HG03025 (cell line): ENCODE measurements at regions not wholly inside any gene's neighbourhood (a gene's known extent, or its start where the extent isn't known, plus 50 kb on each side); places are given as distances from the start of the nearest gene placed in this dataset.
"Not testable (repeated sequence)": the region's sequence is repeated elsewhere in the genome, so short reads cannot be mapped to it uniquely, and the experiment has no call there.

ENCODE experiments used
- ATAC-seq: cut with Tn5 transposase; IDR thresholded peaks from one replicate; pipeline ENCODE4 v1.9.1; 2021; ENCODE audit warnings: mild to moderate bottlenecking, moderate library complexity; ENCODE audit not compliant: unreplicated experiment, low FRiP score

DNA sequence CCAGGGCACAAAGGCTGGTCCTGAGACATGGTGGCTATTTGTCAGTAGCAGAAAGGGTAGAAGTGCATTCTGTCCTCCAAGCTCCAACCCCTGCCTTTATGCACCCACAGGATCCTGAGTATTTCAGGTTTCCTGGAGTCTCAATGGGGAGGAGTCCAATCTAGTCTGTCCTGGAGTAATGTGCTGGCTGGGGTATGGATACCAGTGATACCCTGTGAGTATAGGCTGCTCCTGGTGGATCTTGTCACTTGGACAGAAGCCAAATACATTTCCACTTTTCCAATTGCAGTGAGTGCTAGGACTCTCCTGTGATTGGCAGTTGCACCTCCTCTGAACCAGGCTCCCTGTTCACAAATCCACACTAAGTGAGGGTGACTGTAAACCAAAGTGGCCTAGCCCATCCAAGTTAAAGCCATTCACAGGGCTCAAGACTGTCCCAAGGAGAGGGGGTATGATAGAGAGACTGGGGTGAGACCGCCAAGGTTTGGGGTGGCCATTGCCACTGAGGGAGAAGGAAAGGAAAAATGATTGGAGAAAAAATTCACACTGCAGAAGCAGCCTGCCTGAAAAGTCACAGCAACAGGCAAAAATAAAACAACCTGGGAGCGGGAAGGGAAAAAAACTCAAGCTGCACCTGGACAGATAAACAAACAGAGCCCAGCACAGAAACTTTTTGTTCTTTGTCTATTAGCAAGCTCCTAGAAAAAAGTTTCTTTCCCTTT, 163.4 kb upstream of the ETV3 start:
- ATAC-seq = no peak

DNA sequence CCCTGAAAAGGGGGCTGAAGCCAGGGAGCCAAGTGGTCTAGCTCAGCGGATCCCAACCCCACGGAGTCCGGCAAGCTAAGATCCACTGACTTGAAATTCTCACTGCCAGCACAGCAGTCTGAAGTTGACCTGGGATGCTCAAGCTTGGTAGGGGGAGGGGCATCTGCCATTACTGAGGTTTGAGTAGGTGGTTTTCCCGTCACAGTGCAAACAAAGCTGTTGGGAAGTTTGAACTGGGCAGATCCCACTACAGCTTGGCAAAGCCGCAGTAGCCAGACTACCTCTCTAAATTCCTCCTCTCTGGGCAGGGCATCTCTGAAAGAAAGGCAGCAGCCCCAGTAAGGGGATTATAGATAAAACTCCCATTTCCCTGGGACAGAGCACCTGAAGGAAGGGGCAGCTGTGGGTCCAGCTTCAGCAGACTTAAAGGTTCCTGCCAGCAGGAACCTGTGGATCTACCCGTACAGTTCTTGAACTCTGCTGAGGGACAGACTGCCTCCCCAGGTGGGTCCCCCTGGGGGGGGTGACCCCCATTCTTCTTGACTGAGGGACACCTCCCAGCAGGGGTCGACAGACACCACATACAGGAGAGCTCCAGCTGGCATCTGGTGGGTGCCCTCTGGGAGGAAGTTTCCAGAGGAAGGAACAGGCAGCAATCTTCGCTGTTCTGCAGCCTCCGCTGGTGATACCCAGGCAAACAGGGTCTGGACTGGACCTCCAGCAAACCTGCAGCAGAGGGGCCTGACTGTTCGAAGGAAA, 156.4 kb upstream of the ETV3 start:
- ATAC-seq = not testable (repeated sequence)

DNA sequence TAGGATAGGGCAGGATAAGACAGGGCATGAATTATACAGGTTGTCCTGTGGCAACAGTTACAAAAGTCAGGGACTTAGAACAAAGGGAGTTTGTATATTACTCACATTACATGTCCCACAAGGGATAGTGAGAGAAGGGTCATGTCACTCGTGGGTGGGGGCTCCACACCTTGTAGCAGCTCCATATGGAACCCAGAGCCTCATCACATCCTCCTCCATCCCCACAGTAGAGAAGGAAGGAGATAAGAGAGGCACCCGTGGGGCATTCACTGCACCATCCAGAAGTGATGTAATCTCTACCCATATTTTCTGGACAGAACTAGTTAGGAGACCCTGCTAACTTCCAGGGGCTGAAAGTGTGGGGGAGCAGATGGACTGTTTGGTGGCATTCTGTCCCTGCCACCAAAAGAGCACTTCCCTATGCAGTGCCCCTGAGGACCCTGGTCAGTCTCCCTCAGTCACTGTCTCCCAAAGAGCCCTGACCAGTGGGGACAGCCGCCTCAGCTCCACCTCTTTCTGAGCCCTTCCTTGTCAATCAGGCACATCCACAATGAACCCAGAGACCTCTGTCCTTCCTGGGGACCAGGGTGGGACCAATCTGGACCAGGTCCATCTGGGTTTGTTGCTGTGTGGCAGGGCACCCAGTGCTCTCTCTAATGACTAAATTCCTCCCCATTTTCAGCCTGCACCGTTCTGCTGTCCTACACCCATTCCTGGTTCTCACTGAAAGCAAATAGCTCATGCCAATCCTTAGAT, 154.8 kb upstream of the ETV3 start:
- no peak for ATAC-seq

DNA sequence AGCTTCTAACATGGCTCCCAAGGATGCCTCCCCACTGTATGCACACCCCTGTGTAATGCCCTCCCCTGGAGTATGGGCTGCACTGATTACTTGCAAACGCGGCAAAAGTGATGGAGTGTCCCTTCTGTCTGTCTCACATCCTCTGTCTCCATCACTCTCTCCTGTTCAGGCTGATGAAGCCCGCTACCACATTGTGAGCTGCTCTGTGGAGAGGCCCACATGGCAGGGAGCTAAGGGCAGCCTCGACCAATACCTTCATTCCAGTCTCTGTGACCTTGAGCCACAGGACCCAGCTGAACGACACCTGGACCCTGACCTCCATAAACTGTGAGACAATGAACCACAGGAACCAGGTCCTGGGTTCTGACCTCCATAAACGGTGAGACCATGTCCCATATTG, 154.1 kb upstream of the ETV3 start:
- no peak for ATAC-seq

DNA sequence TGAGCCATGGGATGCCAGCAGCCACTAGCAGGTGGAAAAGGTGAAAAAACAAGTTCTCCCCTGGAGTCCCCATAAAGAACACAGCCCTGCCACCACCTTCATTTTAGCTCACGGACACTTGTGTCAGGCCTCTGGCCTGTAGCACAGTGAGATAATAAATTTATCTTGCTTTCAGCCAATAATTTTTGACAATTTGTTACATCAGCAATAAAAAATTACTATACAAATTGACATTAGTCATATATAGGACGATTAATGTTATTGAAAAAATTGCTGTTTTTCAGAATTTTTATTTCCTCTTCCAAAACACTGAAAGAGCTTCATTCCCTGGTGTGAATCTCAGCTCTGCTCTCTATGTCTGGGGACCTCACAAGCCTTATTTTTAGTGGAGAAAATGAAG, 152.9 kb upstream of the ETV3 start:
- ATAC-seq = no peak

DNA sequence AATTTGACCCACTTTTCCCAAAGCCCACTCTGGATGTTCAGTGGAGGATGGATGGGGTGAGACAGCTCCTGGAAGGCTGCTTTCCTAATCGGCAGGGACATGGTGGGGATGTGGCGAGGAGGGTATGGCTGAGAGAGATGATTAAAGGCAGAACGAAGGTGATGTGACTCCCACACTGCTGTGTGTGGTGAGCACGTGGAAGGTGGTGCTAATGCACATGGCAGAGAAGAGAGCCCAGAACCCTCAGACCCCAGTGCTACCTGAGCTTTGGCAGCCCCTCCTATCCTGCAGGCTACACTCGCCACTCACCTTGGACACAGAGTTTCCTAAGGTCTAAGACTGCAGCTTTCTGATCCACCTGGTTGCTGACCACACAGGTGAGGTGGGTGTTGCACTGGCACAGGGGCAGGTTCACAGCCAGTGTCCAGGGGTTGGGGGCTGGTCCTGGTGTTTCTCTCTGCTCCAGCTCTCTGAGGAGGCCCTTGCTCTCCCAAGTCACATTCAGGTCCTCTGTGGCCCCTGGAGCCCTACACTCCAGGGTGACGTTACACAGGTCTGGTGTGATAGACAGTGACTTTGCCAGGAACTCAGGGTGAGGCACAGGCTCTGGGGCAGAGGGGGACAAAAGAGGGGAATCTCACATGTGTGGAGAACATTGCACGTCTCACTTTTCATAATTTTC, 151.4 kb upstream of the ETV3 start:
- ATAC-seq = no peak

DNA sequence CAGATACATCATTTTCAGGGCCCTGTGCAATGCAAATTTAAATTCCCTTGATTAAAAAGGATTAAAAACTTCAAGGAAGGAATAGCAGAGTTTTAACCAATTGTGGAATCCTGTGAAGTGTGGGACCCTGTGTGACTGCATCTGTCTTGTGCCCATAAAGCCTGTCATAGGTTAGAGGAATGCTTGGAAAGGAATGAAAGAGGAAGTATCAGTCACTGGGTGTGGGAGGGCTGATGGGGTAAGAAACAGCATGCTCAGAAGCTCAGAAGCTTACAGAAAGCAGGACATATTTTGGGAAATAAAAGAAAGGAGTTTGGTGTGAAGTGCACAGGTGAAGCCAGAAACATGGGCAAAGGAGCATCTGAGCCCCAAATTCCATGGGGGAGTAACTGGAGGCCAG, 150.8 kb upstream of the ETV3 start:
- no peak for ATAC-seq

DNA sequence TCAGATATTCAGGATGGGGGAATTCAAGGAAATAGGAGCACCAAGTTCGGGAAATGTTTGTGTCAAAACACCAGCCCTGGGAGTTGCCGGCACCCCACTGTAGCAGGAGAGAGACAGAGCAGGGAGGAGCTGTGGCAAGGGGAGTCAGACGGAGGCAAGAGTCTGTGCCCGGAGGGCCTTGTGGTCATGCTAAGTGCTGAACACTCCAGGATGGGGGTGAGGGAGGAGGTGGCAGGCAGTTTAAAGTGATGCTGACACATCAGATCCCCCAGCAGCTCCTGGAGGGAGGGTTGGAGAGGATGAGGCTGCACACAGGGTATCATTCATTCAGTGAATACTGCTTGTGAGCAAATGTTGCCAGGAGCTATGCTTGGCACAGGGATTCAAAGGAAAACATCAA, 150.3 kb upstream of the ETV3 start:
- no peak for ATAC-seq

DNA sequence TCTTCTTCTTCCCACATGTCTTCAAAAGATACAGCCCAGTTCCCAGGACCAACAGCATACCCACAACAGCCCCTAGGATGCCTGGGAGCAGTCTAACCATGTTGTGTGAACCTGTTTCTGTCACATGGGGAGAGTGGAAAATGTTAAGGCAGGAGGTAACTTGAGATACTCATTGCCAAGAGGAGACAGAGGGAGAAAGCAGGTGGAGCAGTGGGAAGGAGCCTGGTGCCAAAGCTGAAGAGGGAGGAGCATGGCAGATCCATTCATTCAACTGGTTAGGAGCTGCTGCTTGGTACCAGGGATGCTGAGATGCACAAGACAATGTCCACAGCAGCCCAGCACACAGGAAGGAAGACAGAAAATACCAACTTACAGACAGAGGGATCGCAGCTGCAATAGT, 149.8 kb upstream of the ETV3 start:
- ATAC-seq = no peak

DNA sequence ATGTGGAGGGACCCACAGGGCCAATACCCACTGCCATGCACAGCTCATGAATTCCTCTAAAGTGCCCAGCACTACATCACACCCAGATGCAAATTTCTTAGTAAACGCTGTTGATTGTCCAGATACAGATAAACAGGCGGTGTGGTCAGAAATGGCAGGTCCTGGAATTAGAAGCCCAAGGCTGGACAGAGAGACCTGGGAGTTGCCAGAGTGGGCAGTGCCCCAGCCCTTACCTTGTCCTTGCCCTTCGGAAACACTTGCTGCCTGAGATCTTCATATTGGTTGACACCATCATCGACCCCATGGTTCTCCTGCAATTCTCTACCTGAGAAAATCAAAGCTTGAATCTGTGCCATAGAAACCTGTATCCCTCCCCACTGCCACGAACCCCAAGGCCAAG, 149.3 kb upstream of the ETV3 start:
- no peak for ATAC-seq

DNA sequence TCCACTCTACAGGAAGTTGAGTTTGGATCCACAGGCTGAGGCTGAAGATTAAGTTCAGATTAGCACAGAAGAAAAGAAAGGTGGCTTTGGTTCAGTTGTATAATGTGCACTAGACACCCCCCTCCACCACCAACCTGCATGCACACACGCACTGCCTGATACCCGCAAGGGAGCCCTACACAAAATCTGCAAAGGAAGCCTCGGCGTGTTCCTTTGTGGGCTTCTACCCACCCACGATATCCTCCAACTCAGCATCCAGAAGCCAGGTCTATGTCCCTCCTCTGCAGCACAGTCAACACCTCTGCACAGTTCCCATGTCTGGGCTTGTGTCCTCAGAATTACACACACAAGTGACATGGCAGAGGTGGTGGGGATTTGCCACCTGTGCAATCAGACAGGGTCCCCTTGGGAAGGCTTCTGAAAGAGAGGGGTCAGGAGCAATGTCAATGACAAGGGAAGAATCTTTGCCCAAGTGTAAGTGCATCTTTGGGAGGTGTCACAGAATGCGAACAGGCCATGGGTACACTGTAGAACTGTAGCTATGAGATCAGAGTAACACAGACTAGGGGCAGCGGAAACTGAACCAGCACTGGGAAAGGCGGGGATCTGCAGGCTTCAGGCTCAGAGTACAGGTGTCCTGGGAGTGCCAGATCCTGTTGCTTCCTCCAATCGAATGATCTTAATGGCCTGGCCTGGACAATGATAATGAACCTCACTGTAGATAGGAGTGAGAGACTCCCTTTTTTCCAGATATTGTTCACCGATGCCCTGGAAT, 148.6 kb upstream of the ETV3 start:
- no peak for ATAC-seq

DNA sequence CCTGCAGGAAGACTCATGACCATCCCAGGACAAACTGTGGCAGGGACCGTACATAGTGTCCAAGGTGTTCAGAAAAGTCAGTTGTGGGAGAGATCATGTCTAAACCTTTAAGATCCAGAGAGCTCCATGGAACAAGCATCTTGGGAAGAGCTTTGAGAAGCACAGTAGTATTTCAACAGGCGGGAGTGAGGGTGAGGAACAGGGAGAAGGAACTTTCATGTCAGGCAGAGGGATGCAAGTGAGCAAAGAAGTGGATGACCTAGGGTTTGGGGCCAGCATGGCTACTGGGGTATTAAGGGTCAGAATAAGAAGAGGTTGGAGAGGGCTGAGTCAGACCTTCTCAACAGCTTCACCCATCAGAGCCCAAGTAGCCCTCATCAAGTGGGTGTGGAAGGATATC, 147.9 kb upstream of the ETV3 start:
- no peak for ATAC-seq

DNA sequence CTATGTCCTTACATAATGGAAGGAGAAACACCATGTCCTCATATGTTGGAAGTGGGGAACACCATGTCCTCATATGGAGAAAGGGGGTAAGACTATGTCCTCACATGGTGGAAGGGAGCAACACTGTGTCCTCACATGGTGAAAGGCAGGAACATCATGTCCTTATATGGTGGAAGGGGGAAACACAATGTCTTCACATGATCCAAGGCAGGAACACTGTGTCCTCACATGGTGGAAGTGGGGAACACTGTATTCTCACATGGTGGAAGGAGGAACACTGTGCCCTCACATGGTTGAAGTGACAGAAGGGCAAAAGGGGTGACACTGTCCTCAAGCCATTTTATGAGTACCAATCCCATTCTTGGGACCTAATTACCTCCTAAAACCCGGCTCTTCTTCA, 146.3 kb upstream of the ETV3 start:
- ATAC-seq = no peak

DNA sequence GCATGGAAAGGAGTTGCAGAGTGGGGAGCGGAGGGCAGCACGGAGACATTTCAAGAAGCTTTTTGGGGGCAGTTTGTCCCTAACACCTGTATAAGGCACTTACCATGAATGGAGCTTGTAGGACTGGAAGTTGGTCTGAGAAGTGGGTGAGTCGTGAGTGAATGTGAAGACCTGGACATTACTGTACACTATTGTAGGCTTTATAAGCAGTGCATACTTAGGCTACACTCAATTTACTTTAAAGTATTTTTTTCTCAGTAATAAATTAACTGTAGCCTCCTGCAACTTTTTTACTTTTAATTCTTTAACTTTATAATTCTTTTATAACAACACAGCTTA, 141.6 kb upstream of the ETV3 start:
- no peak for ATAC-seq

DNA sequence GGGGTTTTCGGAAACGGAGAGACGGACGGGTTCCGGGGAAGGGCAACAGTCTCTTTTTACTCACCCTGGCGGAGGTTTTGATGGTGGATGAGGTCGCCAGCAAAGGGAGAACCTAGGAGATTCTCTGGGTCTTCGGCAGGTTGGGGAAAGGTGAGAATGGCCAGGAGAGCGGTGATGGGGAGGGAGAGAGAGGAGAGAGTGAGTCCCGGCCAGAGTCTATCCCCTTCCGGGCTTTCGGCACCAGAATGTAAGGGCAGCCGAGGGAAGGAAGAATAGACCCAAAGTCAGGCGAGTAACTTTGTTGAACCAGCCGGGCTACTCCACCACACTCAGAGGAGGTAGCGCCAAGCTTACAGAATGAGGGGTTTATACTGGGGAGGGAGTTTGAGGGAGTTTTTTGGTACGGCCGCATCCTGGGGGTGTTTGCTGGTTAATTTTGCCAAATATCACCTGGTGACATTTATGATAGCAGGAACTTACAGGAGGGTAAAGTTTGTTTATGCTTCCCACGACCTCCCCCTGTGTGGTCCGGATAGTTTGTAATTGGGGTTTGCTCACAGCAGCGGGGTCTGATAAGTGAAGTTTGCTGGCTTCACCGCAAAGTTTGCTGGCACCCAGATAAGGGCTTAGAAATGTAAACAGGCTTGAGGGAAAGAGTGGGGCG, 141.1 kb upstream of the ETV3 start:
- ATAC-seq = no peak

DNA sequence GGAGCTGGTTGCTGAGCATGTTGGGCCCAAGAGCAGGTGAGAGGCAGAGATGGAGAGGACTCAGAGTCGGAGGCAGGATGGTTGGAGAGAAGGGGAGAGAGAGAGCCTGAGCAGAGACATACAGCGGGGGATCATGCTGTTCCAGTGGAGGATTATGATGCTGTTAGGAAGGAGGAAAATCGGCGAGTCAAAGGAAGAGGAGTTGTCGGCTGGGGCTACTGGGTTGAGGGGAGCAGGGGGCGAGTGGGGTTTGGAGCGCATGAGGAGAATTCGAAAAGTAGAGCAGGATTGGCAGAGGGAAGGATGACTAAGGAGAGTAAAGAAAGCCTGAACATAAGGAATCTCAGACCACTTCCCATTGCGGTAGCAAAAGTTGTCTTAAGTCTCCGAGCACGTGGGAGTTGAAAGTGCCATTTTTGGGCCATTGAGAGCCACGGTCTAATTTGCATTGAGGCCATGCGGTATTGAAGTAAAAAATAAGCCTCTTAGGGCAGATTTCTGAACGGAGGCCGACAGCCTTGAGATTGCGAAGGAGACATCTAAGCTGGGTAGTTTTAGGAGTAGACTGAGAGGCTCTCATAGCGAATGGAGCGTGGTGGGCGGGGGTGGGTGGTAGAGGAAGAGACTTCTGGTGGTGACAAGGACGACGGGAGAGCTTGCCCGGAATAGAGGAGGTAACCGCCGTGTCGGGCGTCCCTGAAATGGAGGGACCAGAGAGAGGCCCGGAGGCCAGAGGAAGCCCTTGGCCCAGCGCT, 140.4 kb upstream of the ETV3 start:
- ATAC-seq = no peak

DNA sequence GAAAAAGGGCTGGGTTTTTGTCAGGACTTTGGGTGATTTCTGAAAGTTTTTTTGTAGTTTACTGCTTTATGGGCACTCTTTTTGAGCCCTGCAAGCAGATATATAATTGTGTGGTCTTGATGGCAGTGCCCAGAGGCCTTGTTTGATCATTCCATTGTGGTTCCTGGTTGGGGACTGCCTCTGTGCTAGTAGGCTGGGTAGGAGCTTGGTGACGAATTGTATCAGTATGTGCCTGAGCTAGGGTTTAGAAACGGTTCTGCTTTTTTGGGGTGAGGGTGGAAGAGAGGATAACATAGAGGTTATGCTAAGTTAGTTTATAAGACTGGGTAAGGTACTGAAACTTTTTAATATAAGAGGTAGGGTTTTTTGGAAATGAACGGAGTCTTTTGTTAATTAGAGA, 139.7 kb upstream of the ETV3 start:
- no peak for ATAC-seq

DNA sequence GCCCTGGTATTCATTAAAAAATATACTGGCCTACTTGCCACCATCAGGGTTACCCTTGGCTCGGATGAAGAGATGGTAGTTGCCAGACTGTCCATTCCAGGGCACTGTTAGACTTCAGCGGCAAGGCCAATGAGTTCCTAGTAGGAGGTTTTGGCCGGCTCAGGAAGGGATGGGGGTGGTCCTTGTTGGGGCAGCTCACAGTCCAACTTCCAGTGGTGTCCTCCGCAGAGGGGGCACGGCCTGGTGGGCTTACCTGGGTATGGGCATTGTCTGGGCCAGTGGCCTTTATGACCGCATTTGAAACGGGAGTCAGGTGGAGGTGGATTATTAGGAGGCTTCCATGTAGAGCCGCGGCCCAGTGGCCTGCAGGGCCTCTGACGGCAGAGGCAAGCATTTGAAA, 139.1 kb upstream of the ETV3 start:
- no peak for ATAC-seq
